GM21360 (cell line): ENCODE measurements at regions not wholly inside any gene's neighbourhood (a gene's known extent, or its start where the extent isn't known, plus 50 kb on each side); places are given as distances from the start of the nearest gene placed in this dataset.

Experiments used
- ATAC-seq: cut with Tn5 transposase; IDR thresholded peaks from one replicate; pipeline ENCODE4 v1.9.1; 2021; ENCODE audit warnings: mild to moderate bottlenecking, moderate library complexity; ENCODE audit not compliant: unreplicated experiment

DNA sequence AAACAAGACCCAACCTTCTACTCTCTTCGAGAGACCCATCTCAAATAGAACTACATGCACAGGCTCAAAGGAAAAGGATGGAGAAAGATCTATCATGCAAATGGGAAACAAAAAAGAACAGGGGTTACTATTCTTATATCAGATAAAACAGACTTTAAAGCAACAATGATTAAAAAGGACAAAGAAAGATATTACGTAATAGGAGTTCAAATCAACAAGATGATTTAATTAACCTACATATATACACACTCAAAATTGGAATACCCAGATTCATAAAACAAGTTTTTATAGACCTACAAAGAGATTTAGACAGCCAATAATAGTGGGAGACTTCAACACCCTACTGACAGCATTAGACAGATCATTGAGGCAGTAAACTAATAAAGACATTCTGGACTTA lies 536.6 kb upstream of the RAG2 start:
- no peak for ATAC-seq

DNA sequence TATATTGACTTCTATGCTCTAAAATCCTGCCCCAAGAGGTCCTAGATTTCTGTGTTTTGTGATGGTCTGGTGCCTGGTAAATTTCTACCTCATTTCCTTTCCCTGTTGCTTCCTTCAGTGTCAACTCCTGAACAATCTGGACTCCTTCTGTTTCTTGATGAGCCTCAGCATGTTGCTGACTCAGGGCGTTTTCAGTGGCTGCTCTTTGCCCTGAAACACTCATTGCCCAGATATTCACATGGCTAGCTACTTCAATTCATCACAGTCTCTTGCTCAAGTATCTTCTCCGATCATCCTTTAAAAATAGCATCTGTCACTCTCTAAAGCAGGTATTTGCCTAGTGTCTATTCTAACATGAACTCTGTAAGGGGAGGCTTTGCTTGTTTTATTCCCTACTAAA lies 526.3 kb upstream of the RAG2 start:
- no peak for ATAC-seq

DNA sequence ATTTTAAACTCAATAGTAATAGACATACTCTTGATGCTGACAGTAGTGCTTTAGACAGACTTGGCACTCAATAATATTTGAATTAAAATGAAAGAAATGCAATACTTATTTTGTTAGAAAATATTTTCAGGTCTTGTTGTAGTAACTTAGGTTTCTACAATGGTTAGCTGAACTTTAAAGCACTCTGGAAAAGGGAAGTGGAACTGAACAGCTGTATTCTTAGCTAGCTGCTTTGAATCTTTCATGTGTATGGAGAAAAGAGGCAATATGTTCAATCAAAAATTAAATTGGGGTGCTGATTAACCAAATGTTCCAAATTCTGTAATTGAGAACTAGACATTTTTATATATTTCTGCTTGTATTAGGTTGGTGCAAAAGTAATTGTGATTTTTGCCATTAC lies 517.9 kb upstream of the RAG2 start:
- no peak for ATAC-seq

DNA sequence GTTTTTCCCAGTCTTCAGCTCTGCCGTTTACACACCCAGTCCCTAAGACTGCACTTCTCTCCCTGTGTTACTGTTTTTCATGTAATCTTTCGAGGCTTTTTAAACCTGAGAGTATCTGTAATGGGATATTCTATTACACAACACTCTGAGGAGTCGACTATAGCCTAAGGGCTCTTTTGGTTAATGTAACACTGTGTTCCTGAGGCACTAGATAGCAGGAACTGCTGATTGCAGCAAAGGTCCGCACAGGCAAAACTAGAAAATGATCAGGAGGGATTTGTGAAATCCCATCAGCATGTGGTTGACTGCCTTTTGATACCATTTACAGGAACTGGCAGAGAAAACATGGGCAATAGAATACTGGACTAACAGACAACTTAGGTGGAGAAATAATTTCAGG lies 512.3 kb upstream of the RAG2 start:
- ATAC-seq = no peak

DNA sequence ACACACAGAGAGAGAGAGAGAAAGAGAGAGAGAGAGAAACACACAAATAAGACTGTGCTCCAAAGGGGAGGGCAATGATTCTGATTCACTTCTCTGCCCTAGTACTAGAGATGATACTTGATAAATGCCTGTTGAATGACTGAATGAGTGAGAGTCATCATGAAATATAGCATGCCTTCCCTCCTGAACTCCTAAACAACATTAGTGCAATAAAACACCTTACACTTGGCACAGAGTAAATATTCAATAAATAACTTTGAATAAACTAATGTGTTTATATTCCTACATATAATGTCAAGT lies 511.2 kb upstream of the RAG2 start:
- no peak for ATAC-seq

DNA sequence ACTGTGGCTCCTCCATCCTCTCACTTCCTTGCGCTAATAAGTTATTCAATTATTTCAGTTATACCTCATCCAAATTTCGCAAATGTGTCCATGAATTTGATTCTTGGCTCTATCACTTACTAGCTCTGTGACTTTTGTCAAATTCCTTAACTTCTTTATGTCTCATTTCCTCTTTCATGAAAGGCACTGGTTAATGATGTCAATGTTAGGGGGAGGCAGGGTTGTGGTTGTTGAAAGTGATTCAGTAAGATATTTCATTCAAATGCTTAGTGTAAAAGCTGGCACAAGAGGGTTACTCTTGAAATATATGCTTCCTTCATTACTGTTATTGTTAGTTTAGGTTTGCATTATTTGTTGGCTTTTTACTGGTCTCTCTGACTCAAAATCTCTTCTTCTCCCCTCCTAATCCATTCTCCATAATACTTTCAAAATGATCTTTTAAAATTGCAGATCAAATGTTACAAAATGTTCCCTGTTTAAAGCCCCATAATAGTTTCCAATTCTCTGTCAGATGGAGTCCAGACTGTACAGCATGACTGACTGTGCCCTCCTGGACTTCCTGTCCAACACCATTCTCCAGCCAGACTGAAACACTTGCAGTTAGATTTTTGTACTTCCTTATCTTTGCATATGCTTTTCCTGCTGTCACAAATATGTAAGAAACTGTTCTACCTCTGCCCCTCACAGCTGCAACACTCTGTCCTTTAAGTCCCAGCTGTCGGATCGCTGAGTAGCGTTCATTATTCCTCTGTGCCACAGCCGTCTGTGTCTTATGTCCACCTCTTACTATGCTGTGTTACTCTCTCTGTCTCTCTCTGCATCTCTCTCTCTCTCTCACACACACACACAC lies 510.6 kb upstream of the RAG2 start:
- ATAC-seq = no peak

GRCh38 chr11:37107831-37108230 lies 509.8 kb upstream of the RAG2 start:
- no peak for ATAC-seq

GRCh38 chr11:37107415-37107814 lies 509.4 kb upstream of the RAG2 start:
- no peak for ATAC-seq

DNA sequence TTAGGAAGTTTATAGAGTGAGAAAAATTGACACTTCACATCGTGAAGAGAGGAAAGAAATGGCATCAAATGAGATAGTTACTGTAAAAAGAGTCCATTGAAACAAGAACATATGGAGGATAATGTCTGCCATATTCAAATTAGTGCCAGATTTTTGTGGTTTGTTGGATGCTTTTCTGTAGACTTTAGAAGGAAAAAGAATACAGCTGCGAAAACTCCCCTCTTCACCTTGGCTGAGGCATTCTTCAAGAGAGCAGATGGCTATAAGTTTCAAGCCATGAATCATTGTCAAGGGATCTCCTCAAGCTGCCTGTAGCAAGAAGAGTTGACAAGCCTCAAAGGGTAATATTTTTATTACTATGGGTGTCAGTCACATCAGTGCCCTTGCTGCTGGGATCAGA lies 507.4 kb upstream of the RAG2 start:
- no peak for ATAC-seq

- ATAC-seq = no peak
Measured at GRCh38 chr11:37104380-37104779, 506.3 kb upstream of the RAG2 start.

- no peak for ATAC-seq
Measured at GRCh38 chr11:37100008-37100407, 502.0 kb upstream of the RAG2 start.

- ATAC-seq = no peak
Measured at GRCh38 chr11:37092487-37092886, 494.5 kb upstream of the RAG2 start.

DNA sequence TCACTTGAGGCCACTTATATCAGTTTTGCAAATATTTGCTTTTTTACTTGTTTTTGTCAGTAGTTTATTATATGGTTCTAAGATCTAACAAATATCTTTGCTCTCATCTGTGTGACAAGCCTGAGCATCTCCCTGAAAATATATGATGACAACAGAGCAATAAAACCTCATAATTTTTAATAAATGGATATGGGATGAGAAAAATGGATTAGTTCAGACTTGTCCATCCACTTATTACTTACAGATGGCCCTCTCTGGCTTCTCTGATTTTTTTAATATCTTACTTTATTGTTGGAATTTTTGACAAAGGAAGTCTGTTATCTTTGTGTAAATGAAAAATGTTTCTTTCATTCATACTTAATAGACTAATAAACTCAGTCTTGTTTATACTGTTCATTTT lies 491.4 kb upstream of the RAG2 start:
- ATAC-seq = no peak

DNA sequence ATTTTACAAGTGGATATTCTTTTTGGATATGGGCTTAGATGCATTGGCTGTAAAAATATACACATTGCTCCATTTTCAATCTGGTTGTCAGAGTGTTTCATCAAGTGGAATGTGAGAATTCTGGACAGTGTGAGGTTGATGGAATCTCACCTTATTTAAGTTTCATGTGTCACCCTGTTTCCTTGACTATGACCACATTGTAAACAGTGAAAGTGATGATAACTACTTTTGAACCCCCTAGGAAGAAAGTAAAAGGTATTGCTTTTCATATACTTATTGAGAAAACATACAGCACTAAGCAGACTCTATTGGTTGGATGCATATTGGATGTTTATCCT lies 490.5 kb upstream of the RAG2 start:
- ATAC-seq = no peak

- no peak for ATAC-seq
Measured at GRCh38 chr11:37087650-37088572, 489.9 kb upstream of the RAG2 start.

DNA sequence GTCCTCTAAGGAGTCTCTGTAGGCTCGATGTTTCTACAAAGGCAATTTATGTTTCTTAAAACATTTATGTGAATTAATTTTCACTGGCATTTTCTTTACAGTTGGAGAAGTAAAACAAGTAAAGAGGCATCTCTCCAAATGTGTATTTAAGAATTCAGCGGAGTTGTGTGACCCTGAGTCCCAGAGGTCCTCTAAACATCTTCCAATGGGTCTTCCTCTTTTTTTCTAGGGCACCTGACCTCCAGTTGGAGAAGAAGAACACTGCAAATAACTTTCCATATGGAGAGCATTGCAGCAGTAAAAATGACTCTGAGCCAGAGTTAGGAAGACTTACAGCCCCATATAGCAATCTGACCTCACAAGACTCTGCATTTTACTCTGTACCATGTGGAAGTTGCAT lies 480.5 kb upstream of the RAG2 start:
- no peak for ATAC-seq

- ATAC-seq = no peak
Measured at GRCh38 chr11:37076866-37077265, 478.8 kb upstream of the RAG2 start.

- ATAC-seq = no peak
Measured at GRCh38 chr11:37072538-37073055, 474.6 kb upstream of the RAG2 start.

GRCh38 chr11:37050311-37050710 lies 452.3 kb upstream of the RAG2 start:
- ATAC-seq = no peak

DNA sequence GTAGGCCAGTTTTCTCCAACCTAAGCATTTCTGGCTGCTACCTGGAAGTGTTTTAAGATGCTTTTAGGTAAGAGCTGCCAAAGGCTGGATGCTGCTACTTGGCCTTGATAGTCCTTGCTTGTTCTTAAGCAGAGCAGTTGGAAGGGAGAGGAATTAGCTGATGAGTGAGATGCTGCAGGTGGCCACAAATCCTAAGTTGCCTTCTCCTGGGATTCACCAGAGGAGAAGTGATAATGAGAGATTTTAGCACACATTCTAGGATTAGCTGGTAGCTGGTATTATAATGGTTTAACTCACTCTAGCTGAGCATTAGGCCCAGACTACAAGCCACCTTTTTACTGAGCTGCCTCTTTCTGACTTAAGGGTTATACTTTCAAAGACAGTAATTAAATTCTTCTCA lies 442.9 kb upstream of the RAG2 start:
- no peak for ATAC-seq

DNA sequence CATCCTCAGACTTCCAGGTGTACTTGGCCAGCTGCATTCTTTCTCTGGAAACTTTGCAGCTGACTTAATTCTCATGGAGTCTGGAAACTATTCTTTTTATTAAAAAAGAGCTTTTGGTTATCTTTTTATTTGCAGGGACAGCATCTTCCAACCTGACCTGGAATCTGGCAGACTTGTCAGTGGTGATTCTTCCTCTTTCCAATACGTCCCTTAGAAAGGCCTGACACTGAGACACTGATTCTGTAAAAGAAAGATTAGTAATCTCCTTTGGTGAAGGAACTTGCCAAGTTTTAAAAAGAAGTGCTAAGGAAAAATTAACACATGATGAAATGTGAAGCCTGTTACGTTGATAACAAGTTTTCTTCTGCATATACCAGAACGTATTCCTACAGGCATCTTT lies 440.9 kb upstream of the RAG2 start:
- no peak for ATAC-seq

- no peak for ATAC-seq
Measured at GRCh38 chr11:37026741-37027140, 428.7 kb upstream of the RAG2 start.
